Thoracic aorta (tissue), 2 donors: ENCODE measurements at regions not wholly inside any gene's neighbourhood (a gene's known extent, or its start where the extent isn't known, plus 50 kb on each side); places are given as distances from the start of the nearest gene placed in this dataset.

Source experiments
- ATAC-seq: fragments of 150-250 bp; one replicate; pipeline ENCODE4 v1.8.0; 2017; ENCODE audit warnings: low read depth; ENCODE audit not compliant: insufficient number of reproducible peaks, low FRiP score
- DNase-seq: peaks from one replicate; pipeline ENCODE4 v3.0.0-alpha.2; 2020; ENCODE audit warnings: low spot score
- H3K27ac ChIP-seq, 2 donors: fragments of 200-600 bp; sonication (generic); 1 replicate in 1 of 2; 2 replicates in 1 of 2; pipeline ENCODE4 v1.5.1; 2016; ENCODE audit warnings: mild to moderate bottlenecking in 2 of 2, moderate library complexity in 2 of 2
- H3K27me3 ChIP-seq: fragments of 200-600 bp; sonication (generic); replicated peaks from 2 replicates; pipeline ENCODE4 v1.6.0; 2016; ENCODE audit warnings: mild to moderate bottlenecking; ENCODE audit not compliant: insufficient read depth
- H3K36me3 ChIP-seq: fragments of 200-600 bp; sonication (generic); one replicate; pipeline ENCODE4 v1.5.1; 2016
- H3K4me1 ChIP-seq, 2 donors: fragments of 200-600 bp; sonication (generic); 1 replicate in 1 of 2; 2 replicates in 1 of 2; pipeline versions ENCODE4 v1.5.1 to v1.6.0; 2016; ENCODE audit warnings: low read depth in 2 of 2, mild to moderate bottlenecking in 1 of 2; ENCODE audit not compliant: control insufficient read depth in 1 of 2
- H3K4me3 ChIP-seq: fragments of 200-600 bp; sonication (generic); 2 replicates; pipeline ENCODE4 v1.5.1; 2016; ENCODE audit warnings: mild to moderate bottlenecking
- H3K9me3 ChIP-seq: fragments of 200-600 bp; sonication (generic); 2 replicates; pipeline ENCODE4 v1.5.1; 2016
- CTCF ChIP-seq: fragments of 200-600 bp; sonication (generic); IDR thresholded peaks from one replicate; pipeline ENCODE4 v1.5.1; 2019; ENCODE audit warnings: antibody characterized with exemption

- H3K9me3 ChIP-seq, result no peaks in the 10 kb centered on the region
- TF ChIP-seq CTCF, result no peak
- ATAC-seq, result no peak
Measured at GRCh38 chr14:86203843-86204242, 673.9 kb downstream of the FLRT2 start.

GRCh38 chr14:86196471-86196870, 666.5 kb downstream of the FLRT2 start:
- H3K27ac ChIP-seq, result no peak overlapping the region
- H3K4me3 ChIP-seq, result no peak overlapping the region
- H3K27me3 ChIP-seq, result no peaks in the 10 kb centered on the region
- no peak for ATAC-seq
- H3K4me1 ChIP-seq, result no peaks in the 10 kb centered on the region
- no peak for DNase-seq
- H3K9me3 ChIP-seq, result no peaks in the 10 kb centered on the region
- H3K36me3 ChIP-seq, result no peaks in the 10 kb centered on the region
- no peak for TF ChIP-seq CTCF

More at GRCh38 chr14:86203843-86204242, 673.9 kb downstream of the FLRT2 start:
- no peak for DNase-seq
- no peaks in the 10 kb centered on the region for H3K4me1 ChIP-seq
- H3K4me3 ChIP-seq, result no peak overlapping the region
- no peaks in the 10 kb centered on the region for H3K27me3 ChIP-seq
- no peaks in the 10 kb centered on the region for H3K36me3 ChIP-seq
- H3K27ac ChIP-seq, result no peak overlapping the region

- DNase-seq (no peak), ATAC-seq (no peak)
- H3K9me3 ChIP-seq, result no peaks in the 10 kb centered on the region
- no peaks in the 10 kb centered on the region for H3K4me1 ChIP-seq
- no peak for TF ChIP-seq CTCF
- no peak overlapping the region for H3K27ac ChIP-seq
- H3K27me3 ChIP-seq, result no peaks in the 10 kb centered on the region
- H3K36me3 ChIP-seq, result no peaks in the 10 kb centered on the region
- H3K4me3 ChIP-seq, result no peak overlapping the region
Measured at GRCh38 chr14:86193756-86194155, 663.8 kb downstream of the FLRT2 start.

GRCh38 chr14:86179980-86180379, 650.0 kb downstream of the FLRT2 start:
- Histone ChIP-seq H3K4me3 (no peak overlapping the region), H3K4me1 (no peaks in the 10 kb centered on the region), H3K36me3 (no peaks in the 10 kb centered on the region), H3K27me3 (no peaks in the 10 kb centered on the region), H3K9me3 (no peaks in the 10 kb centered on the region), H3K27ac (no peak overlapping the region)
- no peak for TF ChIP-seq CTCF
- ATAC-seq, result no peak
- no peak for DNase-seq

- Histone ChIP-seq H3K4me1 (no peaks in the 10 kb centered on the region), H3K36me3 (no peaks in the 10 kb centered on the region), H3K9me3 (no peaks in the 10 kb centered on the region), H3K27ac (no peak overlapping the region), H3K27me3 (no peaks in the 10 kb centered on the region), H3K4me3 (no peak overlapping the region)
- ATAC-seq (no peak), DNase-seq (no peak)
- no peak for TF ChIP-seq CTCF
Measured at GRCh38 chr14:86168371-86168770, 638.4 kb downstream of the FLRT2 start.
